IMR-90 (cell line): ENCODE measurements at regions not wholly inside any gene's neighbourhood (a gene's known extent, or its start where the extent isn't known, plus 50 kb on each side); places are given as distances from the start of the nearest gene placed in this dataset.

Source experiments
- ATAC-seq: fragments of 200-7000 bp; cut with Tn5 transposase; 2 replicates; pipeline ENCODE4 v1.9.1; 2020; ENCODE audit warnings: low read depth, mild to moderate bottlenecking, moderate library complexity
- BruUV-seq: library from RNA; stranded (reverse); fragments of 400-500 nt; replicated peaks from 2 replicates; lab custom pipeline; 2021; lab: Mats Ljungman, UMichigan
- CTCF ChIA-PET: fragments of 300-600 bp; formaldehyde crosslinking; extraction: SDS; loops from one replicate; lab custom pipeline; 2021; ENCODE audit warnings: antibody characterized with exemption; lab: Yijun Ruan, JAX
- POLR2A ChIA-PET: fragments of 300-600 bp; sonication (Branson Sonifier 250); formaldehyde crosslinking; loops from one replicate; lab custom pipeline; 2022; ENCODE audit warnings: antibody characterized with exemption; ENCODE audit not compliant: unreplicated experiment; lab: Charles Lee
- DNase-seq: peaks from one replicate; pipeline ENCODE4 v3.0.0; 2013
- H2AFZ ChIP-seq: replicated peaks from 2 replicates; pipeline ENCODE3; 2013; ENCODE audit warnings: low read length, mild to moderate bottlenecking; ENCODE audit not compliant: poor library complexity
- H2AK5ac ChIP-seq: 2 replicates; pipeline ENCODE4 v1.6.1; 2013; ENCODE audit warnings: low read depth, low read length, inconsistent platforms
- H2AK9ac ChIP-seq: replicated peaks from 2 replicates; pipeline ENCODE3; 2013; ENCODE audit warnings: mild to moderate bottlenecking, low read depth, low read length, moderate library complexity; ENCODE audit not compliant: poor library complexity
- H2BK120ac ChIP-seq: 2 replicates; pipeline ENCODE4 v1.6.1; 2013; ENCODE audit warnings: low read depth, low read length, inconsistent platforms
- H2BK15ac ChIP-seq: 3 replicates; pipeline ENCODE4 v1.6.1; 2013; ENCODE audit warnings: low read depth, low read length, inconsistent platforms
- H2BK20ac ChIP-seq: 2 replicates; pipeline ENCODE4 v1.6.1; 2013; ENCODE audit warnings: low read depth, mild to moderate bottlenecking, inconsistent platforms, low read length, moderate library complexity
- H2BK5ac ChIP-seq: 2 replicates; pipeline ENCODE4 v1.6.1; 2013; ENCODE audit warnings: mild to moderate bottlenecking, low read depth, low read length, inconsistent platforms; ENCODE audit not compliant: poor library complexity, severe bottlenecking
- H3K14ac ChIP-seq: replicated peaks from 2 replicates; pipeline ENCODE4 v1.6.1; 2013; ENCODE audit warnings: low read depth, low read length, inconsistent platforms
- H3K18ac ChIP-seq: 2 replicates; pipeline ENCODE4 v1.6.1; 2013; ENCODE audit warnings: low read depth, low read length, control low read depth
- H3K23ac ChIP-seq: 2 replicates; pipeline ENCODE4 v1.6.1; 2013; ENCODE audit warnings: low read depth, low read length, inconsistent platforms
- H3K27ac ChIP-seq: 2 replicates; pipeline ENCODE4 v1.5.1; 2013; ENCODE audit warnings: mild to moderate bottlenecking, control low read depth, low read length; ENCODE audit not compliant: insufficient read depth
- H3K27me3 ChIP-seq: 2 replicates; pipeline ENCODE4 v1.6.1; 2013; ENCODE audit warnings: low read length; ENCODE audit not compliant: control insufficient read depth, insufficient read depth
- H3K36me3 ChIP-seq: 2 replicates; pipeline ENCODE4 v1.6.1; 2013; ENCODE audit warnings: low read length, mixed read lengths; ENCODE audit not compliant: control insufficient read depth, insufficient read depth
- H3K4ac ChIP-seq: 2 replicates; pipeline ENCODE4 v1.6.1; 2013; ENCODE audit warnings: low read depth, low read length, inconsistent platforms
- H3K4me1 ChIP-seq: 2 replicates; pipeline ENCODE4 v1.6.1; 2013; ENCODE audit warnings: low read length, mixed read lengths; ENCODE audit not compliant: control insufficient read depth, insufficient read depth
- H3K4me2 ChIP-seq: 2 replicates; pipeline ENCODE4 v1.6.1; 2013; ENCODE audit warnings: low read depth, mild to moderate bottlenecking, control low read depth, low read length, moderate library complexity
- H3K4me3 ChIP-seq: 2 replicates; pipeline ENCODE4 v1.5.1; 2013; ENCODE audit warnings: low read depth, mild to moderate bottlenecking, control low read depth, low read length, moderate library complexity; ENCODE audit not compliant: insufficient read depth
- H3K56ac ChIP-seq: 2 replicates; pipeline ENCODE4 v1.6.1; 2013; ENCODE audit warnings: low read length, inconsistent platforms; ENCODE audit not compliant: insufficient read depth; ENCODE audit errors: extremely low read depth
- H3K79me1 ChIP-seq, 2 experiments: 2 replicates each; pipeline ENCODE4 v1.6.1; 2013; ENCODE audit warnings: low read length in 2 of 2, inconsistent platforms in 1 of 2, low read depth in 1 of 2
- H3K9ac ChIP-seq: 2 replicates; pipeline ENCODE4 v1.6.1; 2013; ENCODE audit warnings: low read depth, low read length, control low read depth
- H3K9me1 ChIP-seq: 2 replicates; pipeline ENCODE4 v1.6.1; 2013; ENCODE audit warnings: low read length, inconsistent platforms; ENCODE audit not compliant: insufficient read depth
- H3K9me3 ChIP-seq: 2 replicates; pipeline ENCODE4 v1.6.1; 2013; ENCODE audit warnings: low read length; ENCODE audit not compliant: control insufficient read depth, insufficient read depth
- H4K20me1 ChIP-seq: 2 replicates; pipeline ENCODE4 v1.6.1; 2013; ENCODE audit warnings: low read length, inconsistent platforms; ENCODE audit not compliant: insufficient read depth
- H4K5ac ChIP-seq: 2 replicates; pipeline ENCODE4 v1.6.1; 2013; ENCODE audit warnings: mild to moderate bottlenecking, low read depth, low read length, control low read depth
- H4K8ac ChIP-seq, 2 experiments: 2 replicates each; pipeline ENCODE4 v1.6.1; 2013; ENCODE audit warnings: low read depth in 2 of 2, low read length in 2 of 2, control low read depth in 1 of 2, inconsistent platforms in 1 of 2
- H4K91ac ChIP-seq: 2 replicates; pipeline ENCODE4 v1.6.1; 2013; ENCODE audit warnings: low read depth, low read length, inconsistent platforms; ENCODE audit not compliant: insufficient read depth
- BHLHE40 ChIP-seq: fragments of 150-350 bp; IDR thresholded peaks from 2 replicates; pipeline ENCODE4 v1.6.1; 2016; ENCODE audit warnings: mild to moderate bottlenecking, low read depth, low read length
- CEBPB ChIP-seq: IDR thresholded peaks from 2 replicates; pipeline ENCODE4 v1.6.1; 2012; ENCODE audit warnings: low read depth, low read length, improper control_type of control experiment
- CHD1 ChIP-seq: IDR thresholded peaks from 2 replicates; pipeline ENCODE4 v1.6.1; 2012; ENCODE audit warnings: low read depth, low read length, improper control_type of control experiment
- CTCF ChIP-seq: conservative IDR thresholded peaks from 2 replicates; pipeline ENCODE4 v1.5.1; 2012; ENCODE audit warnings: mild to moderate bottlenecking, low read depth, low read length, improper control_type of control experiment
- FOS ChIP-seq: fragments of 150-350 bp; IDR thresholded peaks from 2 replicates; pipeline ENCODE4 v1.6.1; 2016; ENCODE audit warnings: low read depth, low read length
- MAFK ChIP-seq: IDR thresholded peaks from 2 replicates; pipeline ENCODE4 v1.6.1; 2012; ENCODE audit warnings: low read depth, low read length, improper control_type of control experiment
- MAZ ChIP-seq: IDR thresholded peaks from 2 replicates; pipeline ENCODE4 v1.6.1; 2012; ENCODE audit warnings: low read depth, mild to moderate bottlenecking, low read length, improper control_type of control experiment, moderate library complexity, borderline replicate concordance
- MXI1 ChIP-seq: IDR thresholded peaks from 2 replicates; pipeline ENCODE4 v1.6.1; 2012; ENCODE audit warnings: low read depth, mild to moderate bottlenecking, low read length, moderate library complexity, borderline replicate concordance
- POLR2A ChIP-seq: IDR thresholded peaks from 2 replicates; pipeline ENCODE4 v1.6.1; 2012; ENCODE audit warnings: mild to moderate bottlenecking, low read depth, low read length
- RAD21 ChIP-seq: IDR thresholded peaks from 2 replicates; pipeline ENCODE4 v1.6.1; 2012; ENCODE audit warnings: low read length, improper control_type of control experiment
- RCOR1 ChIP-seq: IDR thresholded peaks from 2 replicates; pipeline ENCODE4 v1.6.1; 2012; ENCODE audit warnings: mild to moderate bottlenecking, low read length, improper control_type of control experiment; ENCODE audit not compliant: insufficient replicate concordance
- RFX5 ChIP-seq: IDR thresholded peaks from 2 replicates; pipeline ENCODE4 v1.8.0; 2012; ENCODE audit warnings: low read depth, mild to moderate bottlenecking, low read length, moderate library complexity
- SMC3 ChIP-seq: fragments of 150-350 bp; IDR thresholded peaks from 2 replicates; pipeline ENCODE4 v1.6.1; 2016; ENCODE audit warnings: low read depth, mild to moderate bottlenecking, antibody characterized with exemption, low read length, moderate library complexity
- USF2 ChIP-seq: fragments of 150-350 bp; IDR thresholded peaks from 2 replicates; pipeline ENCODE4 v1.6.1; 2017; ENCODE audit warnings: mild to moderate bottlenecking, antibody characterized with exemption, low read length, low read depth
- WGBS, 2 experiments: methylation state at CpG; one replicate each; pipeline versions ENCODE4 v1.1.5 to v1.1.7; 2013; ENCODE audit warnings: missing lambda C conversion rate in 2 of 2; ENCODE audit not compliant: insufficient read length in 1 of 2; ENCODE audit errors: extremely low coverage in 2 of 2; 5-methylcytosine and 5-hydroxymethylcytosine counted together
- dilution Hi-C: fragments of 300-500 bp; cut with HindIII; formaldehyde crosslinking; loops from one replicate; pipeline ENCODE4 v1.14.3; 2018; ENCODE audit warnings: low sequenced_read_pairs; ENCODE audit not compliant: unreplicated experiment
- in situ Hi-C: fragments of 300-500 bp; cut with MboI; formaldehyde crosslinking; loops from 3 replicates; pipeline ENCODE4 v1.14.3; 2019; ENCODE audit warnings: low sequenced_read_pairs, inconsistent platforms, mixed read lengths
- intact Hi-C: fragments of 100-400 bp; cut with micrococcal nuclease; formaldehyde crosslinking; loops from 2 replicates; pipeline ENCODE4 v1.10.0; 2022

DNA sequence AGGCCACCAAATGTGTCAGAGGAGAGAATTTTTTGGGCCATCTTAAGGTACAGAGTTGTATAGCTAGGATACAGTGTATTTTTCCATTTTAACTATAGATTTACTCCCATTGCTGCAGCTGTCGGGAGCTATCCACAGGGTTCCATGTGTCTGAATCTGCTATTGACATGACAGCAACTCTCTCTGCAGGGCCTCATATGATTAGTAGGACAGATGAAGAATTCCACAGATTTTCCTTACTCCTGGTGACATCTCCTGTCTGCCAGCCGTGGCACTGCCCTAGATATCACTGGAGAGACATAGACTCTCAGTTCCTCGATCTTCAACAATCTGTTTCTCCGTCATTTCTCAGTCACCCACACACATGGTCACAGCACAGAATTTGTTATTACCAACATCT, 86.5 kb downstream of the SPCS3 start:
- no peak overlapping the region for H3K27ac ChIP-seq
- H2AK5ac ChIP-seq, result peak overlapping the region; percentile 47; the same call in 1 of the 2 replicates
- H3K9me1 ChIP-seq, result no peaks in the 10 kb centered on the region
- H3K4ac ChIP-seq, result peak overlapping the region; percentile 13; the same call in 1 of the 2 replicates
- no peaks in the 10 kb centered on the region for H3K36me3 ChIP-seq
- no peak for TF ChIP-seq CHD1
- TF ChIP-seq RCOR1, result no peak
- no peak for TF ChIP-seq BHLHE40
- TF ChIP-seq FOS, result no peak
- TF ChIP-seq CEBPB, result no peak
- no peak for TF ChIP-seq USF2
- TF ChIP-seq MAFK, result no peak
- TF ChIP-seq MXI1, result no peak
- no peak for TF ChIP-seq SMC3
- TF ChIP-seq CTCF, result no peak
- TF ChIP-seq RFX5, result no peak
- TF ChIP-seq RAD21, result no peak
- no peak for TF ChIP-seq MAZ
- no peak for TF ChIP-seq POLR2A
- dilution Hi-C loops (no loop called here), intact Hi-C loops (no loop called here), in situ Hi-C loops (no loop called here)
- H2AK9ac ChIP-seq, result no peak overlapping the region
- H3K14ac ChIP-seq, result no peak overlapping the region
- BruUV-seq, result no TSS peak
- H4K8ac ChIP-seq, result no peak overlapping the region
- no peak overlapping the region for H3K9ac ChIP-seq
- H3K56ac ChIP-seq, result no peak overlapping the region
- peaks cover 2% of the 10 kb centered on the region; the same call in 1 of the 2 replicates for H3K9me3 ChIP-seq
- 90% methylated on average over 3 of the region's 4 CpGs; no CpG with 5 or more reads in 1 of the 2 experiments for WGBS, 2 experiments
- no peak overlapping the region for H4K5ac ChIP-seq
- H3K79me1 ChIP-seq, result no peaks in the 10 kb centered on the region
- DNase-seq (no peak), ATAC-seq (no peak)
- no peak overlapping the region for H2AFZ ChIP-seq
- POLR2A ChIA-PET, result no interaction called here
- H4K91ac ChIP-seq, result no peak overlapping the region
- H2BK20ac ChIP-seq, result peak overlapping the region; percentile 38; the same call in 1 of the 2 replicates
- H3K27me3 ChIP-seq, result no peaks in the 10 kb centered on the region
- CTCF ChIA-PET, result no interaction called here
- H2BK15ac ChIP-seq, result 0 out of 3 replicates have a peak overlapping the region, but pooled peaks have one; percentile 28
- H2BK5ac ChIP-seq, result no peak overlapping the region
- H4K20me1 ChIP-seq, result no peaks in the 10 kb centered on the region
- no peak overlapping the region for H3K4me2 ChIP-seq
- no peak overlapping the region for H3K23ac ChIP-seq
- H3K18ac ChIP-seq, result peak overlapping the region; percentile 52; the same call in 1 of the 2 replicates
- 0 out of 2 replicates have a peak overlapping the region, but pooled peaks have one; percentile 9 for H2BK120ac ChIP-seq
- peaks cover 4% of the 10 kb centered on the region; the same call in 1 of the 2 replicates for H3K4me1 ChIP-seq
- no peak overlapping the region for H3K4me3 ChIP-seq
